ENCODE measurements at regions not wholly inside any gene's neighbourhood (a gene's known extent, or its start where the extent isn't known, plus 50 kb on each side); places are given as distances from the start of the nearest gene placed in this dataset.

DNA sequence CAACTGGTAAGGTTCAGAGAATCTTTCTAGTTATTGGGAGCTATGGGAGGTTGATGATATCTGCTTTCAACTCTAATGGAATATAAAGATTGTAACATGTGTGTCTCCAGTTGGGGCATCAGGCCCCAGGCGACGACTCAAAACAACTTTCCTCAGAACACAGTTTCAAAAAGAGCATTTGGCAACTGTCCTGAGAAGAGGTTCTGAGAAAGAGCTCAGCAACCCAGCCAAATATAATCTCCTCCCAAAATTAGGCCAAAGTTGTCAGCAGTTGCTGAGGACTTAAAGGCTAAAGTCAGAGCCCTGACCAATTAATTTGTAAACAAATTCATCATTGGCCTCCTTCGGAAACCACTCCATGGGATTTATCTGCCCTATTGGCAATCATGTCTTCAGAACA lies 251.1 kb upstream of the NFE2L3 start:
- no TSS peak for BruUV-seq (replicated peaks)
- H3K9me3 ChIP-seq (replicated peaks; ENCODE audit: control insufficient read depth, insufficient read depth, low read length), result no peaks in the 10 kb centered on the region
- no peaks in the 10 kb centered on the region for H3K4me1 ChIP-seq (ENCODE audit: control insufficient read depth, extremely low read depth, insufficient read depth, low read length)
- DNase-seq (ENCODE audit: low read depth, low spot score), result no peak
- H2AFZ ChIP-seq (ENCODE audit: low read depth, low read length), result no peak overlapping the region
- intact Hi-C loops (cut with micrococcal nuclease), result no loop called here
- H3K4me3 ChIP-seq (replicated peaks in 1 of 3; ENCODE audit: insufficient read depth in 1 of 3, low read depth in 1 of 3, low read length in 3 of 3), result no peak overlapping the region
- no peak overlapping the region for H3K27ac ChIP-seq (ENCODE audit: insufficient read depth, low read depth, low read length)
- H3K9me1 ChIP-seq (replicated peaks; ENCODE audit: control insufficient read depth, extremely low read depth, insufficient read depth, low read length), result no peaks in the 10 kb centered on the region
- no peaks in the 10 kb centered on the region for H3K79me2 ChIP-seq (ENCODE audit: control insufficient read depth, insufficient read depth, low read length)
- no peak overlapping the region for H3K4me2 ChIP-seq (ENCODE audit: insufficient read depth, low read length)
- peaks cover 0 to 8% of the 10 kb centered on the region in 2 experiments for H3K27me3 ChIP-seq (ENCODE audit: control insufficient read depth in 2 of 2, insufficient read depth in 2 of 2, low read length in 2 of 2)
- H3K9ac ChIP-seq (replicated peaks; ENCODE audit: extremely low read depth, insufficient read depth, low read length), result no peak overlapping the region
- no peak for TF ChIP-seq GATA2 (IDR thresholded peaks at IDR 0.05; ENCODE audit: insufficient read depth, insufficient read length, low read depth, low read length)
- TF ChIP-seq MAX (IDR thresholded peaks at IDR 0.05; ENCODE audit: insufficient read depth, insufficient read length), result no peak
- no peak for TF ChIP-seq JUN (IDR thresholded peaks at IDR 0.05; ENCODE audit: borderline replicate concordance, insufficient read depth, insufficient read length, low read depth)
- no peak for TF ChIP-seq CTCF (IDR thresholded peaks at IDR 0.05; ENCODE audit: extremely low read depth in 1 of 2, insufficient read depth in 1 of 2, low read depth in 1 of 2, low read length in 2 of 2)
- TF ChIP-seq EZH2 (IDR thresholded peaks at IDR 0.05; ENCODE audit: borderline replicate concordance, low read depth, low read length, severe bottlenecking), result no peak
- TF ChIP-seq FOS (IDR thresholded peaks at IDR 0.05; ENCODE audit: borderline replicate concordance, insufficient read depth, low read length), result no peak
- TF ChIP-seq POLR2AphosphoS5 (IDR thresholded peaks at IDR 0.05; ENCODE audit: insufficient read depth, low read depth, low read length), result no peak
- TF ChIP-seq MYC (IDR thresholded peaks at IDR 0.05; ENCODE audit: low read depth, low read length), result no peak
- no peak for TF ChIP-seq POLR2A (IDR thresholded peaks at IDR 0.05; ENCODE audit: low read depth, low read length)
- ChIA-PET POLR2A (no interaction called here), CTCF (interaction anchor here (1.2 to 1.8 kb wide), 3 partner anchors 8 to 767 kb away, joined by 3 to 7 read pairs (median 7); no protein-coding TSS in a partner anchor)
- no peaks in the 10 kb centered on the region for H4K20me1 ChIP-seq (replicated peaks; ENCODE audit: control insufficient read depth, extremely low read depth, insufficient read depth, low read length)
- dilution Hi-C loops (cut with MboI; ENCODE audit: extremely low pct_ligation_motif_present, low sequenced_read_pairs), result no loop called here
- FAIRE-seq, result no peak
- H3K36me3 ChIP-seq (ENCODE audit: control insufficient read depth in 2 of 2, extremely low read depth in 1 of 2, insufficient read depth in 2 of 2, low read length in 2 of 2), result no peaks in the 10 kb centered on the region
